ENCODE measurements at regions not wholly inside any gene's neighbourhood (a gene's known extent, or its start where the extent isn't known, plus 50 kb on each side); places are given as distances from the start of the nearest gene placed in this dataset.
"Not testable (repeated sequence)": the region's sequence is repeated elsewhere in the genome, so short reads cannot be mapped to it uniquely, and the experiment has no call there.

GRCh38 chr18:47677952-47678351, 252.5 kb downstream of the SMAD2 start:
- DNase-seq (ENCODE audit: low spot score), result no peak

GRCh38 chr18:47669815-47670214, 260.6 kb downstream of the SMAD2 start:
- no peak for DNase-seq (ENCODE audit: low spot score)

- DNase-seq (ENCODE audit: low spot score), result no peak
These were observed 272.0 kb downstream of the SMAD2 start for GRCh38 chr18:47658498-47658897.

- DNase-seq (ENCODE audit: low spot score), result no peak
These were observed 275.5 kb downstream of the SMAD2 start for GRCh38 chr18:47654988-47655387.

GRCh38 chr18:47644896-47645295, 285.6 kb downstream of the SMAD2 start:
- DNase-seq (ENCODE audit: low spot score), result no peak

GRCh38 chr18:47637551-47637950, 292.9 kb downstream of the SMAD2 start:
- DNase-seq (ENCODE audit: low spot score), result not testable (repeated sequence)

GRCh38 chr18:47635416-47635815, 295.0 kb downstream of the SMAD2 start:
- no peak for DNase-seq (ENCODE audit: low spot score)

GRCh38 chr18:47632970-47633635, 297.4 kb downstream of the SMAD2 start:
- no peak for DNase-seq (ENCODE audit: low spot score)

- DNase-seq (ENCODE audit: low spot score), result no peak
These were observed 301.6 kb downstream of the SMAD2 start for GRCh38 chr18:47628893-47629292.

- DNase-seq (ENCODE audit: low spot score), result no peak
These were observed 302.1 kb downstream of the SMAD2 start for GRCh38 chr18:47628240-47628781.

GRCh38 chr18:47627030-47627429, 303.4 kb downstream of the SMAD2 start:
- DNase-seq (ENCODE audit: low spot score), result no peak

GRCh38 chr18:47619771-47620448, 310.5 kb downstream of the SMAD2 start:
- DNase-seq (ENCODE audit: low spot score), result no peak

- no peak for DNase-seq (ENCODE audit: low spot score)
These were observed 311.7 kb downstream of the SMAD2 start for GRCh38 chr18:47618758-47619157.

- DNase-seq (ENCODE audit: low spot score), result no peak
These were observed 315.4 kb downstream of the SMAD2 start for GRCh38 chr18:47615043-47615442.

GRCh38 chr18:47613929-47614328, 316.5 kb downstream of the SMAD2 start:
- DNase-seq (ENCODE audit: low spot score), result no peak

GRCh38 chr18:47611649-47612048, 318.8 kb downstream of the SMAD2 start:
- no peak for DNase-seq (ENCODE audit: low spot score)

GRCh38 chr18:47606526-47606925, 323.9 kb downstream of the SMAD2 start:
- no peak for DNase-seq (ENCODE audit: low spot score)

- no peak for DNase-seq (ENCODE audit: low spot score)
These were observed 325.4 kb downstream of the SMAD2 start for GRCh38 chr18:47605093-47605492.

- no peak for DNase-seq (ENCODE audit: low spot score)
These were observed 326.4 kb downstream of the SMAD2 start for GRCh38 chr18:47604021-47604420.

- DNase-seq (ENCODE audit: low spot score), result no peak
These were observed 327.3 kb downstream of the SMAD2 start for GRCh38 chr18:47603158-47603557.

- no peak for DNase-seq (ENCODE audit: low spot score)
These were observed 328.1 kb downstream of the SMAD2 start for GRCh38 chr18:47602273-47602897.

GRCh38 chr18:47601581-47602272, 328.7 kb downstream of the SMAD2 start:
- no peak for DNase-seq (ENCODE audit: low spot score)
